ENCODE measurements at regions not wholly inside any gene's neighbourhood (a gene's known extent, or its start where the extent isn't known, plus 50 kb on each side); places are given as distances from the start of the nearest gene placed in this dataset.

DNA sequence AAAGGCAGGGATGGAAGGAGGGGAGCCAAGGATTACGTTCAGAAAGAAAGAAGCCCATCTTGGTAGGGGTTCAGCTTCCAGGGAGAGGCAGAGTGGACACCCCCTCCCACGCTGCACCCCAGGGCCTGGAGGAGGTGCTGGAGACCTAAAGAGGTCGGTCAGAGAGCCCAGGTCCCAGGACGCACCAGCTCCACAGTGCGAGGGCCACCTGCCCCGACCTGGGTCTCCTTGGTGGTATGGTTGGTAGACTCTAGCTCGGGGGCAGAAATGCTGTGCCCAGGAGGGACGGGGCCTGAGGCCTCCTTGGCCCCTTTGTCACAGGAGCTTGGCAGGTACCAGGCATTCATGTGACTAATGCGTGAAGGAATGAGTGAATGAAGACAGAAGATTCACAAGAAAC is 87.1 kb upstream of the RAB6C start:
- no peak for TF ChIP-seq POLR2A (IDR thresholded peaks at IDR 0.05; ENCODE audit: low read depth, low read length)
- TF ChIP-seq, protein P1, sequence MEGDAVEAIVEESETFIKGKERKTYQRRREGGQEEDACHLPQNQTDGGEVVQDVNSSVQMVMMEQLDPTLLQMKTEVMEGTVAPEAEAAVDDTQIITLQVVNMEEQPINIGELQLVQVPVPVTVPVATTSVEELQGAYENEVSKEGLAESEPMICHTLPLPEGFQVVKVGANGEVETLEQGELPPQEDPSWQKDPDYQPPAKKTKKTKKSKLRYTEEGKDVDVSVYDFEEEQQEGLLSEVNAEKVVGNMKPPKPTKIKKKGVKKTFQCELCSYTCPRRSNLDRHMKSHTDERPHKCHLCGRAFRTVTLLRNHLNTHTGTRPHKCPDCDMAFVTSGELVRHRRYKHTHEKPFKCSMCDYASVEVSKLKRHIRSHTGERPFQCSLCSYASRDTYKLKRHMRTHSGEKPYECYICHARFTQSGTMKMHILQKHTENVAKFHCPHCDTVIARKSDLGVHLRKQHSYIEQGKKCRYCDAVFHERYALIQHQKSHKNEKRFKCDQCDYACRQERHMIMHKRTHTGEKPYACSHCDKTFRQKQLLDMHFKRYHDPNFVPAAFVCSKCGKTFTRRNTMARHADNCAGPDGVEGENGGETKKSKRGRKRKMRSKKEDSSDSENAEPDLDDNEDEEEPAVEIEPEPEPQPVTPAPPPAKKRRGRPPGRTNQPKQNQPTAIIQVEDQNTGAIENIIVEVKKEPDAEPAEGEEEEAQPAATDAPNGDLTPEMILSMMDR (IDR thresholded peaks at IDR 0.05; ENCODE audit: extremely low read depth in 1 of 2, insufficient read depth in 1 of 2, low read depth in 1 of 2, low read length in 2 of 2), result no peak
- no peak for TF ChIP-seq JUN (IDR thresholded peaks at IDR 0.05; ENCODE audit: borderline replicate concordance, insufficient read depth, insufficient read length, low read depth)
- TF ChIP-seq FOS (IDR thresholded peaks at IDR 0.05; ENCODE audit: borderline replicate concordance, insufficient read depth, low read length), result no peak
